Neural crest cell (in vitro differentiated cells): ENCODE measurements at regions not wholly inside any gene's neighbourhood (a gene's known extent, or its start where the extent isn't known, plus 50 kb on each side); places are given as distances from the start of the nearest gene placed in this dataset.

Source experiments
- DNase-seq: peaks from one replicate; pipeline ENCODE4 v3.0.0; 2021; ENCODE audit warnings: low read depth, mixed read lengths, low spot score
- H3K27ac Mint-ChIP-seq: one replicate; pipeline ENCODE4 v1.8.0; 2021; ENCODE audit warnings: mild to moderate bottlenecking, mixed read lengths; ENCODE audit not compliant: unreplicated experiment
- H3K27me3 Mint-ChIP-seq: 2 replicates; pipeline ENCODE4 v1.8.0; 2021; ENCODE audit warnings: low read depth, mild to moderate bottlenecking, mixed read lengths
- H3K36me3 Mint-ChIP-seq: 2 replicates; pipeline ENCODE4 v1.8.0; 2021; ENCODE audit warnings: low read depth, mild to moderate bottlenecking, mixed read lengths
- H3K4me1 Mint-ChIP-seq: 2 replicates; pipeline ENCODE4 v1.8.0; 2021; ENCODE audit warnings: mixed read lengths
- H3K4me3 Mint-ChIP-seq: one replicate; pipeline ENCODE4 v1.8.0; 2021; ENCODE audit warnings: mild to moderate bottlenecking, mixed read lengths
- H3K9me3 Mint-ChIP-seq: 2 replicates; pipeline ENCODE4 v1.8.0; 2021; ENCODE audit warnings: mixed read lengths
- TF ChIP-seq, protein P1 (sequence below): fragments of 200-600 bp; sonication (generic); conservative IDR thresholded peaks from 2 replicates; pipeline ENCODE4 v1.5.0; 2021; ENCODE audit warnings: antibody characterized with exemption, mild to moderate bottlenecking

DNA sequence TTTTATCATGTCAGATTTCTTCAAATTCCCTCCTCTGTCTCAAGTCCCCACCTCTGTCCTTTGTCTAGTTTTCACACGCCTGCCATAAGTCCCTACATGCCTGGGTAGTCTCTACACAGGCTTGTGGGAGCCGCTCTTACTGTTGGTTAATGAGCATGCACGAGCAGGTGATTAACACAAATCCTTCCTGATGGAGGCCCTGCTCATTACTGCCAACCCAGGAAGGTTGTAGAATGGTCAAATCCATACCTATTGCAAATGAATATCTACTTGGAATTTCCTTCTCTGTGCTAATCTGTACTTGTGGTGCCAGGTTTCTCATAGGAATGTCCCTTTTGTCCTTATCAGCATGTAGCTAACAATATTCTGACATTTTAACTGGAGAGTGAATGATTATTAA lies 208.4 kb upstream of the HDX start:
- Mint-ChIP-seq H3K4me1 (no peaks in the 10 kb centered on the region), H3K36me3 (no peaks in the 10 kb centered on the region), H3K9me3 (peaks cover 2% of the 10 kb centered on the region), H3K4me3 (no peak overlapping the region), H3K27me3 (no peaks in the 10 kb centered on the region), H3K27ac (no peak overlapping the region)
- DNase-seq, result no peak
- TF ChIP-seq, protein P1, sequence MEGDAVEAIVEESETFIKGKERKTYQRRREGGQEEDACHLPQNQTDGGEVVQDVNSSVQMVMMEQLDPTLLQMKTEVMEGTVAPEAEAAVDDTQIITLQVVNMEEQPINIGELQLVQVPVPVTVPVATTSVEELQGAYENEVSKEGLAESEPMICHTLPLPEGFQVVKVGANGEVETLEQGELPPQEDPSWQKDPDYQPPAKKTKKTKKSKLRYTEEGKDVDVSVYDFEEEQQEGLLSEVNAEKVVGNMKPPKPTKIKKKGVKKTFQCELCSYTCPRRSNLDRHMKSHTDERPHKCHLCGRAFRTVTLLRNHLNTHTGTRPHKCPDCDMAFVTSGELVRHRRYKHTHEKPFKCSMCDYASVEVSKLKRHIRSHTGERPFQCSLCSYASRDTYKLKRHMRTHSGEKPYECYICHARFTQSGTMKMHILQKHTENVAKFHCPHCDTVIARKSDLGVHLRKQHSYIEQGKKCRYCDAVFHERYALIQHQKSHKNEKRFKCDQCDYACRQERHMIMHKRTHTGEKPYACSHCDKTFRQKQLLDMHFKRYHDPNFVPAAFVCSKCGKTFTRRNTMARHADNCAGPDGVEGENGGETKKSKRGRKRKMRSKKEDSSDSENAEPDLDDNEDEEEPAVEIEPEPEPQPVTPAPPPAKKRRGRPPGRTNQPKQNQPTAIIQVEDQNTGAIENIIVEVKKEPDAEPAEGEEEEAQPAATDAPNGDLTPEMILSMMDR, result no peak

GRCh38 chrX:84712621-84713020 lies 210.4 kb upstream of the HDX start:
- no peak overlapping the region for H3K27ac Mint-ChIP-seq
- TF ChIP-seq, protein P1, result no peak
- H3K9me3 Mint-ChIP-seq, result peaks cover 2% of the 10 kb centered on the region
- H3K4me1 Mint-ChIP-seq, result no peaks in the 10 kb centered on the region
- H3K36me3 Mint-ChIP-seq, result no peaks in the 10 kb centered on the region
- no peak for DNase-seq
- H3K27me3 Mint-ChIP-seq, result no peaks in the 10 kb centered on the region
- H3K4me3 Mint-ChIP-seq, result no peak overlapping the region

DNA sequence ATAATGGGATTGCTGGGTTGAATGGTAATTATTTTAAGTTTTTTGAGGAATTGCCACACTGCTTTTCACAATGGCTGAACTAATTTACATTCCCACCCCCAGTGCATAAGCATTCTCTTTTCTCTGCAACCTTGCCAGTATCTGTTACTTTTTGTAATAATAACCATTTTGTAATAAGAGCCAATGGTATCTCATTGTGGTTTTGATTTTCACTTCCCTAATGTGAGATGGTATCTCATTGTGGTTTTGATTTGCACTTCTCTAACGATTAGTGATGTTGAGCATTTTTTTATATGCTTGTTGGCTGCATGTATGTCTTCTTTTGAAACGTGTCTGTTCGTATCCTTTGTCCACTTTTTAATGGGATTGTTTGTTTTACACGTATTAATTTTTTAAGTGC lies 213.1 kb upstream of the HDX start:
- H3K4me3 Mint-ChIP-seq, result no peak overlapping the region
- no peak overlapping the region for H3K27ac Mint-ChIP-seq
- no peaks in the 10 kb centered on the region for H3K4me1 Mint-ChIP-seq
- TF ChIP-seq, protein P1, result no peak
- no peak for DNase-seq
- no peaks in the 10 kb centered on the region for H3K27me3 Mint-ChIP-seq
- H3K9me3 Mint-ChIP-seq, result peaks cover 2% of the 10 kb centered on the region
- no peaks in the 10 kb centered on the region for H3K36me3 Mint-ChIP-seq

- no peaks in the 10 kb centered on the region for H3K4me1 Mint-ChIP-seq
- H3K9me3 Mint-ChIP-seq, result peaks cover 8% of the 10 kb centered on the region
- H3K27me3 Mint-ChIP-seq, result no peaks in the 10 kb centered on the region
- no peak for DNase-seq
- H3K27ac Mint-ChIP-seq, result no peak overlapping the region
- TF ChIP-seq, protein P1, result no peak
- no peak overlapping the region for H3K4me3 Mint-ChIP-seq
- no peaks in the 10 kb centered on the region for H3K36me3 Mint-ChIP-seq
Observed at GRCh38 chrX:84717343-84717742, 215.1 kb upstream of the HDX start.

- Mint-ChIP-seq H3K4me1 (no peaks in the 10 kb centered on the region), H3K9me3 (peaks cover 6% of the 10 kb centered on the region), H3K27ac (no peak overlapping the region), H3K4me3 (no peak overlapping the region), H3K36me3 (no peaks in the 10 kb centered on the region), H3K27me3 (no peaks in the 10 kb centered on the region)
- DNase-seq, result no peak
- TF ChIP-seq, protein P1, result no peak
Observed at GRCh38 chrX:84721416-84721815, 219.2 kb upstream of the HDX start.

- no peaks in the 10 kb centered on the region for H3K36me3 Mint-ChIP-seq
- no peaks in the 10 kb centered on the region for H3K4me1 Mint-ChIP-seq
- no peak for DNase-seq
- TF ChIP-seq, protein P1, result no peak
- no peak overlapping the region for H3K27ac Mint-ChIP-seq
- no peak overlapping the region for H3K4me3 Mint-ChIP-seq
- H3K27me3 Mint-ChIP-seq, result no peaks in the 10 kb centered on the region
- peaks cover 6% of the 10 kb centered on the region for H3K9me3 Mint-ChIP-seq
Observed at GRCh38 chrX:84724576-84724975, 222.3 kb upstream of the HDX start.
